GM19238 (cell line): ENCODE measurements at regions not wholly inside any gene's neighbourhood (a gene's known extent, or its start where the extent isn't known, plus 50 kb on each side); places are given as distances from the start of the nearest gene placed in this dataset.
"Not testable (repeated sequence)": the region's sequence is repeated elsewhere in the genome, so short reads cannot be mapped to it uniquely, and the experiment has no call there.

ENCODE experiments used
- DNase-seq: peaks from one replicate; pipeline ENCODE4 v3.0.0; 2011; ENCODE audit warnings: low spot score; ENCODE audit not compliant: insufficient read length

DNA sequence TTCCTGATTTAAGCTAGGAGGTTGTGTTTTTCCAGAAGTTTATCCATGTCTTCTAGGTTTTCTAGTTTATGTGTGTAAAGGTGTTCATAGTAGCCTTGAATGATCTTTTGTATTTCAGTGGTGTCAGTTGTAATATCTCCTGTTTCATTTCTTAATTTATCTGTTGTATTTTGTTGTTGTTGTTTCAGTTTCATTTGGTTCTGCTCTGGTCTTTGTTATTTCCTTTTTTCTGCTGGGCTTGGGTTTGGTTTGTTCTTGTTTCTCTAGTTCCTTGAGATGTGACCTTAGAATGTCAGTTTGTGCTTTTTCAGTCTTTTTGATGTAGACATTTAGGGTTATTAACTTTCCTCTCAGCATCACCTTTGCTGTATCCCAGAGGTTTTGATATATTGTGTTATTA lies 62.8 kb downstream of the SCP2D1 start:
- DNase-seq = not testable (repeated sequence)

GRCh38 chr20:18879262-18879661 lies 65.7 kb downstream of the SCP2D1 start:
- DNase-seq = no peak

- no peak for DNase-seq
Observed at GRCh38 chr20:18886756-18887155, 73.2 kb downstream of the SCP2D1 start.

DNA sequence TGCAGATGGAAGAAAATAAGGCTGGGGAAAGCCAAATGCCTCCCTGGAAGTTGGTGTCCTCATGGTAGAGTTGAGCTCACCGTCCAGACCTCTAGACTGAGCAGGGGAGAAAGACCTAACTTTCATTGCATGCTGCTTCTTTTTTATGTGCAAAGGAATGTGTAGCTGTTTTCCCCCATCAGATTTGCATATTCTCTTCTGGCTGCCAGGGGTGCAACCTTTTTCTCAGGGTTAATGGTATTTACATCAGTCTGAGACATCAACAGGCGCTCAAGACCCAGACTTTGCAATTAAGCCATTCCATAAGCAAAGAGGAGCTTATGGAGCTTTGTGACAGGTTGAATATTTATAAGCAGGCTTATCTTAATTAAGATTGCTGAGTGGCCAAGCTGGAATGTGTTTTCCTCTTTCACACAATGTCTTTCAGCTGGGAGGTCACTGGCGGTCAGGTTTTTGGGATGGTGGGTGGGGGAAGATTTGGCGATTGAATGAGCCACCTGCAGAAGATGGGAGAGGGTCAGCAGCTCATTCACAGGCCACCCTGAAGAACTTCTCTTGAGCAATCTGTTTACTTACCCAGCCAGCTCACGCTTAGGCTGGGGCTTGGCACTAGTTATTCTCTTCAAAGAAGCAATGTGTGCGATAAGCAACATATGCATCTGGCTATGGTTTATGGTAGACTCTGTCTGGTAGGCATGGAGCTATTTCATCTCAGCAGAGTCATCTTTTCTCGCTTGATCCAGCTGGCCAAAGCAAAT lies 88.6 kb downstream of the SCP2D1 start:
- DNase-seq = no peak

DNA sequence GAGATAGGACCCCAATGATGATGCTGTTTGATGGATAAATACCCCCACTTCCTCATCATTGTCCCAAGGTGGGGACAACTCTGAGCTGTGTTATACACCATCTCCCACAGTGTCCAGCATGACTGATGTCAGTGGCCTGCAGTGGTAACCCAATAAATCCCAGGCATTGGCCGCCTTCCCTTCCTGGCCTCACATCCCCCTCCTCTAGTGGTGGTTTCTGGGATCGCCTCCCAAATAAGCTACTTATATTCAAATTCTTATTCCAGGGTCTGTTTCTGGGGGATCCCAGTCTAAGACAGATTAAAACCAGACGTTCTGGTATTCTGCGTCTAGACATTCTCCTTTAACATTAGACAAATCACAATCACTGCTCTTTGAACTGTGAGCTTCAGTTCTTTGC lies 90.6 kb downstream of the SCP2D1 start:
- DNase-seq = no peak

DNA sequence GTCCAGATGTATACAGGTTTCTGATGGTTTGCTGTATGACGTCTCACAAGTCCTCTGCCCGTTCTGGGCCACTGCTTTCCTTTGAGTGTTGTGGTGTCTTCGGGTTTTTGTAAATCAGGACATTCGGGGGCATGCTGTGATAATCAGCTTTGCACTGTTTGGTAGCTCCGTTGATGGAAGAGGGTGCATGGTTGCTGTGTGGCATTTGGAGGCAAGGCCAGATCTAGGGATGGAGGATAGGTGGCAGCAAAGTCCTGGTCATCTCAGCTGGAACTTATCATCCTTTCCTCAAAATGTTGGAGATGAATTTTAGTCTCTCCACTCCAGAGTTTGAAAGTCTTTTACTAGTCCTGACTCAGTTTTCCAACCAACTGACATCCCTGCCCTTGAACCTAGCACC lies 91.0 kb downstream of the SCP2D1 start:
- DNase-seq = no peak

DNA sequence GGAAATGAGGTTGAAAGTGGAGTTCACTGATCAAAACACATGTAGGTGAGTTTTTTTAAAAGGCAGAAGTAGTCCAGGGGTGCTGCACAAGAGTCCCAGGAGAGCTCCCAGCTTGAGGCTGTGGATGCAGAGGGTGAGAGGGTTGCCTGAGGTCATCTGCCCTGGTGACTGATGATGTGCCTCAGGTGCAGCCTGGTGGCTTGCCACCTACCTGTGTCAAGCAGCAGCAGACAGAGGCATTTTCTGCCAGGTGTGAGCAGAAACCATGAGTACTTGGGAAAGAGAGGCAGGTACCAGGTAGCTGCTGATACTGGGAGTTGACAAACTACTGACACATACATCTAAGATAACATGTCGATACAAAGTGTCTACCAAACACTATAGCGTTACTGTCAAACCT lies 92.5 kb downstream of the SCP2D1 start:
- DNase-seq = no peak

DNA sequence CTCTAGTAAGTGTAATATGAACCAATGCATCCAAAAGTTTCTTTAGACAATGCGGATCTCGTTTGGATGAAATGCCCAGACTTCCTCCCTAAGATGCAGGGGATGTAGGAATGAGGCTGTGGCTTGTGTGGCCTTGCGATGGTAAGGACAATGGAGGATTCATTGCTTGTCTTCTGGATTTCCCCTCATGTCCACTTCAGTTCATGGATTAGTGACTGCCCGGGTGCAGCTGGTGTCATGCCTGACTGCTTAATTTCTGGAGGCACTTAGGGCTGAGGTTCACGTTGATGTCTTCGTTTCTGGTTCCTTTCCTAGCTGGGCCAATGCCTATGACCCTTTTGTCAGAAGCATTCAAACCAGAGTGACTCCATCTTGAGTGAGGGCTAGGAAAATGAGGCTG lies 93.8 kb downstream of the SCP2D1 start:
- no peak for DNase-seq

GRCh38 chr20:18908109-18908508 lies 94.5 kb downstream of the SCP2D1 start:
- no peak for DNase-seq

GRCh38 chr20:18909254-18909653 lies 95.7 kb downstream of the SCP2D1 start:
- no peak for DNase-seq

DNA sequence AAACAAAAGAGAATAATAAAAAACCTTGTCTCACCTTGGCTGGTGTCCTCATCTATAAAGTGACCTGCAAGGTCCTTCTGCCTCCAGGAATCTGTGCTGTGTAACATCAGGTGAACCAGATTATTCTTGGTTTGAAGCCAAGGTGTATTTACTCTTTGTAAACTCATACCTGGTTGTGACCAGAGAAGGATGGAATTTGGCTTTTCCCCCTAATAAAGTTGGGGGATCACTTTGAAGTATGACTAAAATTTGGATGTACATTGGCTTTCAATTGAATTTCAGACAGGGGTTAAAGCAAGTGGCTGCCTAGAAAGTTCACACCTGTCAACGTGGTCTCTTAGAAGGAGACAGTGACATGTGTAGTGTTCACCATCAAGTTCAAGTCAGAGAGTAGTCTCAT lies 100.1 kb downstream of the SCP2D1 start:
- no peak for DNase-seq

DNA sequence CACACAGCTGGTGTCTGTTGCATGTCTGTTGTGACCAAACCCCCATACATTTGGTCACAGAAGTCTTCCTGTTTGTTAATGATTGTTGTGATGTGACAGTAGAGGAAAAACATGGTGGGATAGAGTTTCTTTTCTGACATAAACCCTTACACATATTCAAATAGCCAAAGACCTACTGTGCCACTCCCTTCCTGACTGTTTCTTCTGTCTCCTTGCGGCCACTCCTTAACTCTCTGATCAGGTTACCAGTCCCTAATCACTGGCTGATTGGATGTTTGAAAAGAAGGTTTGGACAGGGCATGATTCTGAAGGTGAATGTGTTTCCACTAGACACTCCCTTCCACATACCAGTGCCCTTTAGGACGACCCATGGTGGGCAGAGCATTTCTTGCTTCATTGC lies 101.2 kb downstream of the SCP2D1 start:
- DNase-seq = no peak

DNA sequence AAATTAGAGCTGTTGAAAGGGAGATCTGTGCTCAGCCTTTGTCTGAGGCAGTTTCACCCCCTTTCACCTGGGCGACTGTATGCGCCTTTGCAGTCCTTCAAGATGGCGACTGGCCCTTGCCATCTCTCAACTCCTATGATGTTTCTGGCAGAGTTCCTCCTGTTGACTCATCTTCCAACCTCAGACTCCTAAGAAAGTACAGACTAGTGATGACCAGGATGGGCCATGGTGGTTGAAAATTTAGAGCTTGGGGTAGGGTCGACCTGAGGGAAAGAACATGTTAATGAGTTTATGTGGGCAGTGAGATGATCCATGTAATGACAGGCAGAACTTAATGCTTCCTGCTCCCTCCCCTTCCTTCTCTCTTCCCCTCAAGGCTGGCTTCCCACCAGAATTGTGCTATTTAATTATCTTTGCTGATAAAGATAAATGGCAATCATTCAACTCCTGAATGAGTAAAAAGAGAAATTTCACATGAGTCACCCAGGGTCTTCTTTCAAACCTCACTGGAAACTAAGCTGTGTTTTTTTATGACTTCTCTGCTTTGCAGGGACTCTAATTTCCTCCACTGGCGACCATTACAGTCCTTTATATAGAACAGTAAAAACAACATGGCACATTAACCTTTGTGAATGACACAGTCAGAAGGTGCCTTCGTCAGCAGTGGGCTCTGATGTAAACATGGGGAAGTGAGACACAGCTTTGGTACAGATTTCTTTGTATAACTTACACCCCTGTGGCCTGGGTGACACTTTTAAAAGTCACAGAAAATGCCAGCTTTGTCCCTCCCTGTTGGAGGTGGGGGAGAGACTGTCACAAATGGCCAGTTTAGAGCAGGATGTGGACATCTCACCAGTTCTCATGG lies 103.5 kb downstream of the SCP2D1 start:
- no peak for DNase-seq

DNA sequence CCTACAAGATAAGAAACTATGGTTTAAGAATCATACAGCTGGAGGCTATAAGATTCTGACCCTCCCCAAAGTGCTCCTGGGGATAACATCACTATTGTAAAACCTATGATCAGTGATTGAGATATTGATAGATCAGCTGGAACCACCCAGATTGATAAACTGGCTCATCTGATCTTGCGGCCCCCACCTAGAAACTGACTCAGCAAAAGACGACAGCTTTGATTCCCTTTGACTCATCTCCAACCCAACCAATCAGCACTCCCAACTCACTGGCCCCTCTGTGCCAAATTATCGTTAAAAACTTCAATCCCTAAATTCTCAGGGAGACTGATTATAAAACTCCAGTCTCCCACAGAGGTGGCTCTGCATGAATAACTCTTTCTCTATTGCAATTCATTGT lies 106.4 kb downstream of the SCP2D1 start:
- DNase-seq = no peak

GRCh38 chr20:18921291-18921690 lies 107.7 kb downstream of the SCP2D1 start:
- DNase-seq = no peak

- DNase-seq = no peak
Observed at GRCh38 chr20:18922251-18922650, 108.7 kb downstream of the SCP2D1 start.

GRCh38 chr20:18922898-18923297 lies 109.3 kb downstream of the SCP2D1 start:
- DNase-seq = no peak

GRCh38 chr20:18926965-18927364 lies 113.4 kb downstream of the SCP2D1 start:
- no peak for DNase-seq

- no peak for DNase-seq
Observed at GRCh38 chr20:18928626-18929025, 115.0 kb downstream of the SCP2D1 start.

DNA sequence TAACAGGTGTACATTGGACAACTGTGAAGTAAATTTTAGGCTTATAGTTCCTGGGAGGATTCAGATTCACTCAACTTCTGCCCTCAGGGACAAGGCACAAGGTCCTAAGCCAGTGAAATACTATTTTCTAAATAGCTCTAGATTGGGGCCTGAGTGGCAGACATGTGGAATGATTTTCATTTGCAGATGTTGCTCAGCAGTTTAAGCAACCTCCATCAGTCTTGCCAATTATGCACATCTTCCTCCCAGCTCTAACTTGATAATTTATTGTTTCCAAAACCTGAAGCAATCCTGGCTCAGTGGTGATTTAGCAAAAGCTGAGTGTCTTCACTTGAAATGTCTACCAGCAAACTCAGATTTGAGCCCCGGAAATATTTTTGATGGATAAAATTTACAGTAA lies 116.2 kb downstream of the SCP2D1 start:
- DNase-seq = no peak

GRCh38 chr20:18943542-18943941 lies 130.0 kb downstream of the SCP2D1 start:
- no peak for DNase-seq

DNA sequence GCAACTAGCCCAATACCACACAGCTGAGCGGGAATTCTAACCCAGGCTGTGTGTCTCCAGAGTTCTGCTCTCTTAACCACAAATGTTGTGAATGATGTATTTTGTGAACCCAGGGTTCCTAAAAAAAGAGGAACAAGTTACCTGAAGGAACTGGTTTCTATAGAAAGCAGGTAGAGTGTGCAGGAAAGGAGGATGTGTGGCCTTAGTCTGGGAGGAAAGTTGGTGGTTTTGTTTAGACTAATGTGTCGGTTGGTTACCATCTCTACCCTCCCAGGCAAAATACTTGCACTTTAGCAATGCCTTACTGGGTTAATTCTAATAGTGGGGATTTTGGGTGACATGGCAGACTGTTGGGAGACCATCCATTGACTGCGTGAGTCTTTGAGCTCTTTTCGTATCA lies 143.3 kb downstream of the SCP2D1 start:
- DNase-seq = no peak

DNA sequence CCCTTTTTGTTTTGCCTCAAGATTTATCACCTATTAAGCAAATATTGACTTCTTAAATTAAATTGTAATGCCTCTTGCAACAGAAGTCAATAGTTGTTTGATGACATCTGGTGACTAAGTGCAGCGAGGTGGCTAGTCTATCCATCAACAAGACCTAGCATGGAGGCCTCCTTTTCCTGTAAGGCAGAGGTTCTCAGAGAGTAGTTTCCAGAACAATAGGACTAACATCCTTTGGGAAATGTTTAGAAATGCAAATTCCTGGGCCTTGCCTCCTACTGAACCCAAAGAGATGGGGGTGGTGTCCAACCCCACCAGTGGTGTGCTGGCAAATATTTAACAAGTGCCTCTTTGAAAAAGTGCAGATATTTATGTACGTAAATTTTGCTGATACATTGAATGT lies 143.7 kb downstream of the SCP2D1 start:
- DNase-seq = no peak
